Activated CD4-positive, alpha-beta T cell treated with anti-CD3 and anti-CD28 coated beads, Interleukin-2, Interleukin-6, amounts not matched to agents 100 ng/mL and 50 ng/mL, durations not matched to agents 16 hours and 8 hours (primary cell): ENCODE measurements at regions not wholly inside any gene's neighbourhood (a gene's known extent, or its start where the extent isn't known, plus 50 kb on each side); places are given as distances from the start of the nearest gene placed in this dataset.
A peak's percentile ranks its signal among the peaks of the same experiment; 100 is the strongest.

ENCODE experiments used
- DNase-seq: peaks from one replicate; pipeline ENCODE4 v3.0.0-alpha.2; 2020

- peak; percentile 25 for DNase-seq
Measured at GRCh38 chr3:99499235-99500158, 138.9 kb upstream of the COL8A1 start.

- DNase-seq, result no peak
Measured at GRCh38 chr3:99498550-99499234, 139.7 kb upstream of the COL8A1 start.

- DNase-seq, result no peak
Measured at GRCh38 chr3:99487894-99488293, 150.5 kb upstream of the COL8A1 start.

- DNase-seq, result no peak
Measured at GRCh38 chr3:99485286-99485685, 153.1 kb upstream of the COL8A1 start.

- DNase-seq, result no peak
Measured at GRCh38 chr3:99484871-99485270, 153.5 kb upstream of the COL8A1 start.

- DNase-seq, result peak; percentile 11
Measured at GRCh38 chr3:99483841-99484240, 154.6 kb upstream of the COL8A1 start.

- DNase-seq, result no peak
Measured at GRCh38 chr3:99482191-99482590, 156.2 kb upstream of the COL8A1 start.

GRCh38 chr3:99481561-99481960 lies 156.8 kb upstream of the COL8A1 start:
- DNase-seq, result no peak

GRCh38 chr3:99479768-99480167 lies 158.6 kb upstream of the COL8A1 start:
- no peak for DNase-seq

GRCh38 chr3:99477650-99478049 lies 160.7 kb upstream of the COL8A1 start:
- DNase-seq, result no peak

GRCh38 chr3:99475229-99475628 lies 163.2 kb upstream of the COL8A1 start:
- no peak for DNase-seq

- DNase-seq, result no peak
Measured at GRCh38 chr3:99474776-99475175, 163.6 kb upstream of the COL8A1 start.

- no peak for DNase-seq
Measured at GRCh38 chr3:99473321-99473751, 165.1 kb upstream of the COL8A1 start.

- no peak for DNase-seq
Measured at GRCh38 chr3:99472385-99472784, 166.0 kb upstream of the COL8A1 start.

GRCh38 chr3:99471353-99472323 lies 166.8 kb upstream of the COL8A1 start:
- DNase-seq, result no peak

GRCh38 chr3:99470841-99471240 lies 167.6 kb upstream of the COL8A1 start:
- no peak for DNase-seq

GRCh38 chr3:99468918-99469317 lies 169.5 kb upstream of the COL8A1 start:
- DNase-seq, result no peak

GRCh38 chr3:99467420-99467819 lies 171.0 kb upstream of the COL8A1 start:
- DNase-seq, result no peak

GRCh38 chr3:99466331-99466730 lies 172.1 kb upstream of the COL8A1 start:
- DNase-seq, result no peak

- DNase-seq, result no peak
Measured at GRCh38 chr3:99458013-99458412, 180.4 kb upstream of the COL8A1 start.

GRCh38 chr3:99442599-99442998 lies 195.8 kb upstream of the COL8A1 start:
- DNase-seq, result no peak

GRCh38 chr3:99439892-99440291 lies 198.5 kb upstream of the COL8A1 start:
- no peak for DNase-seq

GRCh38 chr3:99434190-99434589 lies 204.2 kb upstream of the COL8A1 start:
- no peak for DNase-seq
